ENCODE measurements at regions not wholly inside any gene's neighbourhood (a gene's known extent, or its start where the extent isn't known, plus 50 kb on each side); places are given as distances from the start of the nearest gene placed in this dataset.

DNA sequence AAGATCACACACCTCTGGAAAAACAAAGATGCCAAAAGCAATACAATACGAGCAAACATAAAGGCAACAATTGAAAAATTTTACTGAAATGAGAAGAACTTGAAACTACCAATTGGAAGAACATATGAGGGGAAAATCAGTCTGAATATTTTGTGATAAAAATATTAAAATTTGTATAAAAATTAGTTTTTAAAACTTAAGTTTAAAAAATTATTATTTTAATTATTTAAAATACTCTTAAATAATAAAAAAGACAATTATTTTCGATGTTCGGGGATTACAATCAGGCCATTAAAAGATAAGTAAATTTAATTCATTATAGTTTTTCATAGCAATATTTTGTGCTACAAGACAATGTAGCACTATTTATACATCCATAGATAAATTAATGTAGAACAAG is 1239.3 kb downstream of the AMY1C start:
- H3K27me3 ChIP-seq (replicated peaks; ENCODE audit: control insufficient read depth, insufficient read depth, low read length) = no peaks in the 10 kb centered on the region
- no peaks in the 10 kb centered on the region for H3K36me3 ChIP-seq (ENCODE audit: control insufficient read depth, insufficient read depth, low read length)
- no peak for DNase-seq (ENCODE audit: extremely low read depth, insufficient read length)
- H3K4me3 ChIP-seq (replicated peaks; ENCODE audit: low read depth, low read length) = no peak overlapping the region
- TF ChIP-seq, protein P1, sequence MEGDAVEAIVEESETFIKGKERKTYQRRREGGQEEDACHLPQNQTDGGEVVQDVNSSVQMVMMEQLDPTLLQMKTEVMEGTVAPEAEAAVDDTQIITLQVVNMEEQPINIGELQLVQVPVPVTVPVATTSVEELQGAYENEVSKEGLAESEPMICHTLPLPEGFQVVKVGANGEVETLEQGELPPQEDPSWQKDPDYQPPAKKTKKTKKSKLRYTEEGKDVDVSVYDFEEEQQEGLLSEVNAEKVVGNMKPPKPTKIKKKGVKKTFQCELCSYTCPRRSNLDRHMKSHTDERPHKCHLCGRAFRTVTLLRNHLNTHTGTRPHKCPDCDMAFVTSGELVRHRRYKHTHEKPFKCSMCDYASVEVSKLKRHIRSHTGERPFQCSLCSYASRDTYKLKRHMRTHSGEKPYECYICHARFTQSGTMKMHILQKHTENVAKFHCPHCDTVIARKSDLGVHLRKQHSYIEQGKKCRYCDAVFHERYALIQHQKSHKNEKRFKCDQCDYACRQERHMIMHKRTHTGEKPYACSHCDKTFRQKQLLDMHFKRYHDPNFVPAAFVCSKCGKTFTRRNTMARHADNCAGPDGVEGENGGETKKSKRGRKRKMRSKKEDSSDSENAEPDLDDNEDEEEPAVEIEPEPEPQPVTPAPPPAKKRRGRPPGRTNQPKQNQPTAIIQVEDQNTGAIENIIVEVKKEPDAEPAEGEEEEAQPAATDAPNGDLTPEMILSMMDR (IDR thresholded peaks at IDR 0.05; ENCODE audit: insufficient read depth, low read length, poor library complexity, severe bottlenecking) = no peak

GRCh38 chr1:104991702-104992101 is 1242.0 kb downstream of the AMY1C start:
- no peak for DNase-seq (ENCODE audit: extremely low read depth, insufficient read length)
- TF ChIP-seq, protein P1 (IDR thresholded peaks at IDR 0.05; ENCODE audit: insufficient read depth, low read length, poor library complexity, severe bottlenecking) = no peak
- H3K27me3 ChIP-seq (replicated peaks; ENCODE audit: control insufficient read depth, insufficient read depth, low read length) = no peaks in the 10 kb centered on the region

DNA sequence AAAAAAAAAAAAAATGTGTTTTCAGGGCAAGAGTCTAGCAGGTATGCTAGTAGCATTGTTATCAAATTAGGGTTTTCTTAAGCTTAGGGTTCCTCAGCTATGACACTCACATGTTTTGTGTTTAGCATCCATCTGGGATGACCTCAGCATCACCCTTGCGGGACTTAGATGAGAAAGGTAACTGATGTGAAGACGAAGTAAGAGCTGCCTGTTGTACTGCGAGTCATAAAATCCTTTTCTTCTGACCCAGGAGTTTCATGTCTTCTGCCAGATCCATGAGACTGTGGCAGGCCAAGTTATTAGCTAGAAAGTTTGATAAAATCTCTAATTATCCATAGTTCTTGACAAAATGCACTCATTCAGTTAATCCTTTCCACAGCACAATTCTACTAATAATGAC is 1251.1 kb downstream of the AMY1C start:
- Histone ChIP-seq H3K36me3 (ENCODE audit: control insufficient read depth, insufficient read depth, low read length) (no peaks in the 10 kb centered on the region), H3K4me3 (replicated peaks; ENCODE audit: low read depth, low read length) (no peak overlapping the region), H3K27me3 (replicated peaks; ENCODE audit: control insufficient read depth, insufficient read depth, low read length) (no peaks in the 10 kb centered on the region)
- DNase-seq (ENCODE audit: extremely low read depth, insufficient read length) = no peak
- TF ChIP-seq, protein P1 (IDR thresholded peaks at IDR 0.05; ENCODE audit: insufficient read depth, low read length, poor library complexity, severe bottlenecking) = no peak

More at GRCh38 chr1:104991702-104992101, 1242.0 kb downstream of the AMY1C start:
- Histone ChIP-seq H3K4me3 (replicated peaks; ENCODE audit: low read depth, low read length) (no peak overlapping the region), H3K36me3 (ENCODE audit: control insufficient read depth, insufficient read depth, low read length) (no peaks in the 10 kb centered on the region)

DNA sequence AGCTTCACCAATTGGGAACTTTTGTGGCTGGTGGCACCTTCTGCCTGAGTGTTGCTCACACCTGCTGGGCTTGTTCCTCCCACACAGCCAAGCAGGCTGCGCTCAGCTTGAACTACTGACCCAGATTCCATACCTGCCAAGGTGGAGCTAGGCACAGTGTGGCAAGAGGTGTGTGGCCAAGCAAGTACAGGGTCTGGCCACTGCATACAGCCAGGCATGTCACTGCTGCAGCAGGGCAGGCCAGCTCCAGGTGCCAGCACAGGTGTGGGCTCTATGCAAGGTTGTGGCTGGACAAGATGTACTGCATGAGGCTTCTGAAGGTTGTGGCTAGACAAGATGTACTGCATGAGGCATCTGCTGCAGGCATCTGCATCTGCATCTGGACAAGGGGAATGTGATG is 1254.8 kb downstream of the AMY1C start:
- DNase-seq (ENCODE audit: extremely low read depth, insufficient read length) = no peak
- no peaks in the 10 kb centered on the region for H3K27me3 ChIP-seq (replicated peaks; ENCODE audit: control insufficient read depth, insufficient read depth, low read length)
- no peaks in the 10 kb centered on the region for H3K36me3 ChIP-seq (ENCODE audit: control insufficient read depth, insufficient read depth, low read length)
- no peak overlapping the region for H3K4me3 ChIP-seq (replicated peaks; ENCODE audit: low read depth, low read length)
- TF ChIP-seq, protein P1 (IDR thresholded peaks at IDR 0.05; ENCODE audit: insufficient read depth, low read length, poor library complexity, severe bottlenecking) = no peak

DNA sequence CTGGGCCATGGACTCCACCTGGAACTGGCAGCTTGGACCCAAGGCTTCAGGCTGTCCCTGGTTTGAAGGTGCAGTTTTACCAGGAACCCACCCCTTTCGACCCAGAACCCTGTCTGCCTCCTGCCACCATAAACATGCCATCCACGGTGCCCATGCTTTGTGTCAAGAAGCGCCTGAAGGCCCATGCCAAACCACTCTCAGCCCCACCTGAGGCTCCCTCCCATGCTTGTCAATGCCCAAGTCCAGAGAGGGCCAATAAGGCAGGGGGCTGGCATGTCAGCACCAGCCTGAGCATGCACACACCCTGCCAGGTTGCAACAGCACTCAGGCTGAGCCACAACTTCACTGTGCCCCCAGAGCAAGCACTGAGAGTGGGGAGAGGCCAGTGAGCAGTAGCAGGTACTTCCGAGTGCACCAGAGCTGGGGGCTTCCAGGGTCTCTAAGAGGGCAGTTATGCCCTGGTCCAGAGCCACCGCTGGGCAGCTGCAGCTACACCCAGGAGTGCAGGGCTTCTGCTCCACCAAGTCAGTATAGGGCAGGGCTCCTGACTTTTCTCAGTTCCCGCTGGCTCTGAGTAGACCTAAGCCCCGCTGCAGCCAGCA is 1256.0 kb downstream of the AMY1C start:
- H3K4me3 ChIP-seq (replicated peaks; ENCODE audit: low read depth, low read length) = no peak overlapping the region
- DNase-seq (ENCODE audit: extremely low read depth, insufficient read length) = no peak
- no peaks in the 10 kb centered on the region for H3K27me3 ChIP-seq (replicated peaks; ENCODE audit: control insufficient read depth, insufficient read depth, low read length)
- TF ChIP-seq, protein P1 (IDR thresholded peaks at IDR 0.05; ENCODE audit: insufficient read depth, low read length, poor library complexity, severe bottlenecking) = no peak
- no peaks in the 10 kb centered on the region for H3K36me3 ChIP-seq (ENCODE audit: control insufficient read depth, insufficient read depth, low read length)

DNA sequence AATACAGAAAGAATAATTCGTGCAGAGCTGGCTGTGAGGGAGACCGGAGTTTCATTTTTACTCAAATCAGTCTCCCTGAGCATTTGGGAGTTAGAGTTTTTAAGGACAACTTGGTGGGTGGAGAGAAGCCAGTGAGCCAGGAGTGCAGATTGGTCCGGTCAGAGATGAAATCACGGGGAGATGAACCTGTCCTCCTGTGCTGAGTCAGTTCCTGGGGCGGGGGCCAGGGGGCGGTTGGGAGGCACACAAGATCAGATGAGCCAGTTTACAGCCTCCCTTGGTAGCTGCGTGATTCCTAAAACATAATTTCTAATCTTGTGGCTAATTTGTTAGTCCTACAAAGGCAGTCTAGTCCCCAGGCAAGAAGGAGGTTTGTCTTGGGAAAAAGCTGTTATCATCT is 1267.9 kb downstream of the AMY1C start:
- no peaks in the 10 kb centered on the region for H3K36me3 ChIP-seq (ENCODE audit: control insufficient read depth, insufficient read depth, low read length)
- no peaks in the 10 kb centered on the region for H3K27me3 ChIP-seq (replicated peaks; ENCODE audit: control insufficient read depth, insufficient read depth, low read length)
- TF ChIP-seq, protein P1 (IDR thresholded peaks at IDR 0.05; ENCODE audit: insufficient read depth, low read length, poor library complexity, severe bottlenecking) = no peak
- no peak overlapping the region for H3K4me3 ChIP-seq (replicated peaks; ENCODE audit: low read depth, low read length)
- no peak for DNase-seq (ENCODE audit: extremely low read depth, insufficient read length)
